Astrocyte (in vitro differentiated cells and primary cell): ENCODE measurements at regions not wholly inside any gene's neighbourhood (a gene's known extent, or its start where the extent isn't known, plus 50 kb on each side); places are given as distances from the start of the nearest gene placed in this dataset.
"Not testable (repeated sequence)": the region's sequence is repeated elsewhere in the genome, so short reads cannot be mapped to it uniquely, and the experiment has no call there.

Source experiments
- DNase-seq: peaks from one replicate; pipeline ENCODE4 v3.0.0-alpha.2; 2010; ENCODE audit warnings: low read depth
- FAIRE-seq: peaks from 2 replicates; lab custom pipeline; 2011; peaks lifted over from hg19 to GRCh38; lab: Jason Lieb, UNC
- H2AFZ ChIP-seq: 2 replicates; pipeline ENCODE4 v1.6.0; 2012; ENCODE audit warnings: low read depth, low read length, inconsistent platforms
- H3K27ac ChIP-seq: 2 replicates; pipeline ENCODE4 v1.5.1; 2011; ENCODE audit warnings: low read depth, low read length, inconsistent platforms
- H3K27me3 ChIP-seq: 2 replicates; pipeline ENCODE4 v1.6.0; 2011; ENCODE audit warnings: low read length, inconsistent platforms; ENCODE audit not compliant: insufficient read depth
- H3K36me3 ChIP-seq: 2 replicates; pipeline ENCODE4 v1.5.1; 2011; ENCODE audit warnings: low read length, inconsistent platforms; ENCODE audit not compliant: insufficient read depth
- H3K4me1 ChIP-seq: 2 replicates; pipeline ENCODE4 v1.5.1; 2011; ENCODE audit warnings: low read length, inconsistent platforms; ENCODE audit not compliant: insufficient read depth
- H3K4me2 ChIP-seq: 2 replicates; pipeline ENCODE4 v1.6.0; 2012; ENCODE audit warnings: low read length, inconsistent platforms
- H3K4me3 ChIP-seq: 2 replicates; pipeline ENCODE4 v1.5.1; 2011; ENCODE audit warnings: low read depth, mild to moderate bottlenecking, low read length, inconsistent platforms; ENCODE audit not compliant: insufficient read depth
- H3K79me2 ChIP-seq: 2 replicates; pipeline ENCODE4 v1.6.0; 2012; ENCODE audit warnings: mild to moderate bottlenecking, low read length, inconsistent platforms; ENCODE audit not compliant: insufficient read depth
- H3K9ac ChIP-seq: 2 replicates; pipeline ENCODE4 v1.6.0; 2012; ENCODE audit warnings: mild to moderate bottlenecking, low read length, inconsistent platforms
- H3K9me3 ChIP-seq: 2 replicates; pipeline ENCODE4 v1.5.1; 2012; ENCODE audit warnings: low read depth, mild to moderate bottlenecking, low read length, inconsistent platforms; ENCODE audit not compliant: insufficient read depth
- H4K20me1 ChIP-seq: 2 replicates; pipeline ENCODE4 v1.6.0; 2012; ENCODE audit warnings: low read length, inconsistent platforms; ENCODE audit not compliant: insufficient read depth
- H3K27ac Mint-ChIP-seq: one replicate; pipeline ENCODE4 v1.8.0; 2021; ENCODE audit warnings: mild to moderate bottlenecking, mixed read lengths; ENCODE audit not compliant: unreplicated experiment
- H3K27me3 Mint-ChIP-seq: one replicate; pipeline ENCODE4 v1.8.0; 2021; ENCODE audit warnings: low read depth, mixed read lengths; ENCODE audit not compliant: unreplicated experiment
- H3K36me3 Mint-ChIP-seq: one replicate; pipeline ENCODE4 v1.8.0; 2021; ENCODE audit warnings: low read depth, mixed read lengths; ENCODE audit not compliant: unreplicated experiment
- H3K4me1 Mint-ChIP-seq: one replicate; pipeline ENCODE4 v1.8.0; 2021; ENCODE audit warnings: low read depth, mixed read lengths; ENCODE audit not compliant: unreplicated experiment
- H3K4me3 Mint-ChIP-seq: one replicate; pipeline ENCODE4 v1.8.0; 2021; ENCODE audit warnings: mild to moderate bottlenecking, moderate library complexity, mixed read lengths; ENCODE audit not compliant: unreplicated experiment
- H3K9me3 Mint-ChIP-seq: one replicate; pipeline ENCODE4 v1.8.0; 2021; ENCODE audit warnings: mild to moderate bottlenecking, mixed read lengths; ENCODE audit not compliant: unreplicated experiment
- CTCF ChIP-seq: IDR thresholded peaks from 2 replicates; pipeline ENCODE4 v1.5.1; 2011; ENCODE audit warnings: low read depth, mild to moderate bottlenecking, inconsistent platforms, low read length, moderate library complexity; ENCODE audit not compliant: insufficient read depth
- EZH2 ChIP-seq: IDR thresholded peaks from 2 replicates; pipeline ENCODE4 v1.6.1; 2012; ENCODE audit warnings: mild to moderate bottlenecking, low read length, inconsistent platforms; ENCODE audit not compliant: insufficient read depth

GRCh38 chr19:29139227-29139626 is 73.7 kb downstream of the UQCRFS1 start:
- H3K9me3 ChIP-seq = peaks cover 12% of the 10 kb centered on the region
- H3K36me3 Mint-ChIP-seq = peaks cover 3% of the 10 kb centered on the region
- no peak for FAIRE-seq
- no peaks in the 10 kb centered on the region for H3K36me3 ChIP-seq
- H2AFZ ChIP-seq = no peak overlapping the region
- peaks cover 13% of the 10 kb centered on the region for H3K27me3 Mint-ChIP-seq
- H3K27ac ChIP-seq = no peak overlapping the region
- H3K9ac ChIP-seq = no peak overlapping the region
- no peaks in the 10 kb centered on the region for H3K4me1 Mint-ChIP-seq
- H3K4me3 ChIP-seq = no peak overlapping the region
- no peak overlapping the region for H3K27ac Mint-ChIP-seq
- H3K9me3 Mint-ChIP-seq = peaks cover 16% of the 10 kb centered on the region
- H3K4me2 ChIP-seq = no peak overlapping the region
- no peak overlapping the region for H3K4me3 Mint-ChIP-seq
- H3K79me2 ChIP-seq = no peaks in the 10 kb centered on the region
- no peaks in the 10 kb centered on the region for H4K20me1 ChIP-seq
- no peaks in the 10 kb centered on the region for H3K27me3 ChIP-seq
- no peak for TF ChIP-seq EZH2
- TF ChIP-seq CTCF = no peak
- no peak for DNase-seq
- H3K4me1 ChIP-seq = no peaks in the 10 kb centered on the region

- not testable (repeated sequence) for H3K36me3 Mint-ChIP-seq
These were observed 74.7 kb downstream of the UQCRFS1 start for GRCh38 chr19:29138206-29138605.

GRCh38 chr19:29131456-29131855 is 81.5 kb downstream of the UQCRFS1 start:
- H3K9me3 ChIP-seq = peaks cover 19% of the 10 kb centered on the region
- no peaks in the 10 kb centered on the region for H3K4me1 ChIP-seq
- no peak for TF ChIP-seq EZH2
- Mint-ChIP-seq H3K27ac (no peak overlapping the region), H3K4me3 (no peak overlapping the region), H3K36me3 (no peaks in the 10 kb centered on the region), H3K27me3 (peaks cover 23% of the 10 kb centered on the region), H3K4me1 (no peaks in the 10 kb centered on the region), H3K9me3 (peaks cover 1% of the 10 kb centered on the region)
- no peak overlapping the region for H3K9ac ChIP-seq
- no peaks in the 10 kb centered on the region for H4K20me1 ChIP-seq
- no peak overlapping the region for H3K4me2 ChIP-seq
- H3K27ac ChIP-seq = no peak overlapping the region
- no peaks in the 10 kb centered on the region for H3K36me3 ChIP-seq
- H3K4me3 ChIP-seq = no peak overlapping the region
- H3K27me3 ChIP-seq = no peaks in the 10 kb centered on the region
- FAIRE-seq (no peak), DNase-seq (no peak)
- H3K79me2 ChIP-seq = no peaks in the 10 kb centered on the region
- H2AFZ ChIP-seq = no peak overlapping the region

More at GRCh38 chr19:29138206-29138605, 74.7 kb downstream of the UQCRFS1 start:
- not testable (repeated sequence) for H3K79me2 ChIP-seq, H3K4me1 ChIP-seq, H3K27me3 ChIP-seq, H3K4me3 Mint-ChIP-seq, H3K4me2 ChIP-seq, H3K36me3 ChIP-seq, H3K9ac ChIP-seq, H4K20me1 ChIP-seq, FAIRE-seq, H2AFZ ChIP-seq, H3K27ac Mint-ChIP-seq, H3K4me1 Mint-ChIP-seq, DNase-seq, H3K4me3 ChIP-seq, H3K27ac ChIP-seq
- H3K27me3 Mint-ChIP-seq = peaks cover 13% of the 10 kb centered on the region
- peaks cover 12% of the 10 kb centered on the region for H3K9me3 ChIP-seq
- peaks cover 16% of the 10 kb centered on the region for H3K9me3 Mint-ChIP-seq

GRCh38 chr19:29129148-29129547 is 83.8 kb downstream of the UQCRFS1 start:
- Histone ChIP-seq H3K4me3 (no peak overlapping the region), H3K4me1 (no peaks in the 10 kb centered on the region), H2AFZ (no peak overlapping the region), H3K9me3 (peaks cover 19% of the 10 kb centered on the region), H3K9ac (no peak overlapping the region), H3K79me2 (no peaks in the 10 kb centered on the region), H3K36me3 (no peaks in the 10 kb centered on the region), H4K20me1 (no peaks in the 10 kb centered on the region), H3K27me3 (no peaks in the 10 kb centered on the region), H3K27ac (no peak overlapping the region), H3K4me2 (no peak overlapping the region)
- H3K27ac Mint-ChIP-seq = no peak overlapping the region
- no peak overlapping the region for H3K4me3 Mint-ChIP-seq
- peaks cover 16% of the 10 kb centered on the region for H3K27me3 Mint-ChIP-seq
- no peaks in the 10 kb centered on the region for H3K4me1 Mint-ChIP-seq
- peaks cover 6% of the 10 kb centered on the region for H3K9me3 Mint-ChIP-seq
- TF ChIP-seq EZH2 = no peak
- no peak for TF ChIP-seq CTCF
- no peak for DNase-seq
- H3K36me3 Mint-ChIP-seq = no peaks in the 10 kb centered on the region
- no peak for FAIRE-seq
